Activated B cell treated with CpG ODN at 0.5 μM for 24 hours (primary cell): ENCODE measurements at regions not wholly inside any gene's neighbourhood (a gene's known extent, or its start where the extent isn't known, plus 50 kb on each side); places are given as distances from the start of the nearest gene placed in this dataset.
"Not testable (repeated sequence)": the region's sequence is repeated elsewhere in the genome, so short reads cannot be mapped to it uniquely, and the experiment has no call there.

Experiments
- ATAC-seq: fragments of 200-7000 bp; cut with Tn5 transposase; one replicate; pipeline ENCODE4 v1.10.0; 2021; ENCODE audit warnings: low read depth, mild to moderate bottlenecking, moderate library complexity
- CTCF ChIA-PET: fragments of 350-600 bp; sonication (Branson Sonifier 250); formaldehyde crosslinking; loops from one replicate; lab custom pipeline; 2021; ENCODE audit warnings: antibody characterized with exemption; lab: Charles Lee
- POLR2A ChIA-PET: fragments of 350-600 bp; sonication (Branson Sonifier 250); formaldehyde crosslinking; loops from one replicate; lab custom pipeline; 2021; ENCODE audit warnings: antibody characterized with exemption; lab: Charles Lee
- DNase-seq: peaks from one replicate; pipeline ENCODE4 v3.0.0; 2022
- H3K27ac Mint-ChIP-seq: one replicate; pipeline ENCODE4 v1.8.0; 2020; ENCODE audit warnings: mixed read lengths
- H3K27me3 Mint-ChIP-seq: one replicate; pipeline ENCODE4 v1.8.0; 2021; ENCODE audit warnings: mixed read lengths
- H3K36me3 Mint-ChIP-seq: one replicate; pipeline ENCODE4 v1.8.0; 2021; ENCODE audit warnings: low read depth, mixed read lengths
- H3K4me1 Mint-ChIP-seq: one replicate; pipeline ENCODE4 v1.8.0; 2021; ENCODE audit warnings: mixed read lengths
- H3K4me3 Mint-ChIP-seq: one replicate; pipeline ENCODE4 v1.8.0; 2020; ENCODE audit warnings: mild to moderate bottlenecking, mixed read lengths
- H3K9me3 Mint-ChIP-seq: one replicate; pipeline ENCODE4 v1.8.0; 2020; ENCODE audit warnings: mixed read lengths
- CTCF ChIP-seq: fragments of 200-600 bp; IDR thresholded peaks from one replicate; pipeline ENCODE4 v1.8.0; 2022; ENCODE audit warnings: antibody characterized with exemption, mild to moderate bottlenecking
- intact Hi-C: fragments of 100-400 bp; cut with micrococcal nuclease; formaldehyde crosslinking; loops from one replicate; pipeline ENCODE4 v1.15.1; 2024

- Mint-ChIP-seq H3K36me3 (no peaks in the 10 kb centered on the region), H3K27ac (no peak overlapping the region), H3K4me1 (no peaks in the 10 kb centered on the region), H3K9me3 (peaks cover 5% of the 10 kb centered on the region), H3K27me3 (no peaks in the 10 kb centered on the region), H3K4me3 (no peak overlapping the region)
- POLR2A ChIA-PET, result no interaction called here
- TF ChIP-seq CTCF, result no peak
- intact Hi-C loops, result no loop called here
- ATAC-seq (no peak), DNase-seq (no peak)
- CTCF ChIA-PET, result no interaction called here
These were observed 64.6 kb upstream of the P2RY1 start for GRCh38 chr3:152770296-152770695.

- Mint-ChIP-seq H3K4me1 (no peaks in the 10 kb centered on the region), H3K4me3 (no peak overlapping the region), H3K27me3 (no peaks in the 10 kb centered on the region), H3K9me3 (peaks cover 3% of the 10 kb centered on the region), H3K27ac (no peak overlapping the region), H3K36me3 (no peaks in the 10 kb centered on the region)
- POLR2A ChIA-PET, result no interaction called here
- TF ChIP-seq CTCF, result no peak
- DNase-seq (no peak), ATAC-seq (no peak)
- CTCF ChIA-PET, result interaction anchor here (0.7 kb wide), 1 partner anchor 294 kb away, joined by 3 read pairs; no protein-coding TSS in a partner anchor
- intact Hi-C loops, result no loop called here
These were observed 63.8 kb upstream of the P2RY1 start for GRCh38 chr3:152771120-152771519.

- no peaks in the 10 kb centered on the region for H3K27me3 Mint-ChIP-seq
- ATAC-seq, result no peak
These were observed 62.2 kb upstream of the P2RY1 start for GRCh38 chr3:152772674-152773225.

GRCh38 chr3:152773633-152774032, 61.3 kb upstream of the P2RY1 start:
- DNase-seq, result no peak
- H3K27ac Mint-ChIP-seq, result no peak overlapping the region
- POLR2A ChIA-PET, result no interaction called here
- H3K27me3 Mint-ChIP-seq, result no peaks in the 10 kb centered on the region
- H3K9me3 Mint-ChIP-seq, result no peaks in the 10 kb centered on the region
- H3K36me3 Mint-ChIP-seq, result no peaks in the 10 kb centered on the region
- no peaks in the 10 kb centered on the region for H3K4me1 Mint-ChIP-seq
- no peak for ATAC-seq
- intact Hi-C loops, result no loop called here
- no peak for TF ChIP-seq CTCF
- H3K4me3 Mint-ChIP-seq, result no peak overlapping the region
- CTCF ChIA-PET, result no interaction called here

More at GRCh38 chr3:152772674-152773225, 62.2 kb upstream of the P2RY1 start:
- ChIA-PET CTCF (no interaction called here), POLR2A (no interaction called here)
- no peak for TF ChIP-seq CTCF
- no peak for DNase-seq
- no peak overlapping the region for H3K4me3 Mint-ChIP-seq
- H3K36me3 Mint-ChIP-seq, result no peaks in the 10 kb centered on the region
- intact Hi-C loops, result no loop called here
- no peaks in the 10 kb centered on the region for H3K9me3 Mint-ChIP-seq
- H3K27ac Mint-ChIP-seq, result no peak overlapping the region
- no peaks in the 10 kb centered on the region for H3K4me1 Mint-ChIP-seq

GRCh38 chr3:152774230-152774629, 60.7 kb upstream of the P2RY1 start:
- CTCF ChIA-PET, H3K36me3 Mint-ChIP-seq, H3K27ac Mint-ChIP-seq, DNase-seq, POLR2A ChIA-PET, H3K9me3 Mint-ChIP-seq, H3K27me3 Mint-ChIP-seq, H3K4me3 Mint-ChIP-seq, H3K4me1 Mint-ChIP-seq, intact Hi-C loops: not testable (repeated sequence)
- peak; percentile 54 for ATAC-seq

- no peaks in the 10 kb centered on the region for H3K36me3 Mint-ChIP-seq
- intact Hi-C loops, result no loop called here
- ATAC-seq (no peak), DNase-seq (no peak)
- ChIA-PET POLR2A (no interaction called here), CTCF (no interaction called here)
- H3K27ac Mint-ChIP-seq, result no peak overlapping the region
- H3K4me1 Mint-ChIP-seq, result no peaks in the 10 kb centered on the region
- TF ChIP-seq CTCF, result no peak
- H3K27me3 Mint-ChIP-seq, result peaks cover 2% of the 10 kb centered on the region
- no peak overlapping the region for H3K4me3 Mint-ChIP-seq
- H3K9me3 Mint-ChIP-seq, result no peaks in the 10 kb centered on the region
These were observed 56.9 kb upstream of the P2RY1 start for GRCh38 chr3:152778022-152778421.
